HL-60 (cell line): ENCODE measurements at regions not wholly inside any gene's neighbourhood (a gene's known extent, or its start where the extent isn't known, plus 50 kb on each side); places are given as distances from the start of the nearest gene placed in this dataset.
"Not testable (repeated sequence)": the region's sequence is repeated elsewhere in the genome, so short reads cannot be mapped to it uniquely, and the experiment has no call there.

Source experiments
- DNase-seq, 2 experiments: peaks; one replicate each; pipeline ENCODE4 v3.0.0-alpha.2; 2010 to 2020; ENCODE audit warnings: low read depth in 1 of 2, low spot score in 1 of 2
- H3K27ac ChIP-seq: fragments of 250-450 bp; sonication (Bioruptor Pico); replicated peaks from 2 replicates; pipeline ENCODE4 v1.5.1; 2020; ENCODE audit warnings: mild to moderate bottlenecking, moderate library complexity
- H3K27me3 ChIP-seq: fragments of 250-450 bp; sonication (Bioruptor Pico); 2 replicates; pipeline ENCODE4 v1.5.1; 2021; ENCODE audit warnings: mild to moderate bottlenecking, moderate library complexity; ENCODE audit not compliant: insufficient read depth, poor library complexity, severe bottlenecking
- H3K4me3 ChIP-seq: replicated peaks from 2 replicates; pipeline ENCODE4 v1.5.1; 2011; ENCODE audit warnings: mild to moderate bottlenecking, control low read depth, low read length; ENCODE audit not compliant: insufficient read depth
- GABPA ChIP-seq: IDR thresholded peaks from 2 replicates; pipeline ENCODE4 v1.6.1; 2012; ENCODE audit warnings: low read depth
- POLR2AphosphoS5 ChIP-seq: IDR thresholded peaks from 2 replicates; pipeline ENCODE4 v1.6.1; 2012; ENCODE audit warnings: low read depth
- SPI1 ChIP-seq: IDR thresholded peaks from 2 replicates; pipeline ENCODE4 v1.6.1; 2012; ENCODE audit warnings: low read depth, mild to moderate bottlenecking, borderline replicate concordance
- TF ChIP-seq, protein P1 (sequence below): IDR thresholded peaks from one replicate; pipeline ENCODE4 v1.5.1; 2011; ENCODE audit warnings: low read length, control low read depth, inconsistent platforms; ENCODE audit not compliant: insufficient read depth
- TF ChIP-seq, protein P2 (sequence below): IDR thresholded peaks from 2 replicates; pipeline ENCODE4 v1.6.1; 2012; ENCODE audit warnings: low read depth; ENCODE audit not compliant: insufficient replicate concordance

DNA sequence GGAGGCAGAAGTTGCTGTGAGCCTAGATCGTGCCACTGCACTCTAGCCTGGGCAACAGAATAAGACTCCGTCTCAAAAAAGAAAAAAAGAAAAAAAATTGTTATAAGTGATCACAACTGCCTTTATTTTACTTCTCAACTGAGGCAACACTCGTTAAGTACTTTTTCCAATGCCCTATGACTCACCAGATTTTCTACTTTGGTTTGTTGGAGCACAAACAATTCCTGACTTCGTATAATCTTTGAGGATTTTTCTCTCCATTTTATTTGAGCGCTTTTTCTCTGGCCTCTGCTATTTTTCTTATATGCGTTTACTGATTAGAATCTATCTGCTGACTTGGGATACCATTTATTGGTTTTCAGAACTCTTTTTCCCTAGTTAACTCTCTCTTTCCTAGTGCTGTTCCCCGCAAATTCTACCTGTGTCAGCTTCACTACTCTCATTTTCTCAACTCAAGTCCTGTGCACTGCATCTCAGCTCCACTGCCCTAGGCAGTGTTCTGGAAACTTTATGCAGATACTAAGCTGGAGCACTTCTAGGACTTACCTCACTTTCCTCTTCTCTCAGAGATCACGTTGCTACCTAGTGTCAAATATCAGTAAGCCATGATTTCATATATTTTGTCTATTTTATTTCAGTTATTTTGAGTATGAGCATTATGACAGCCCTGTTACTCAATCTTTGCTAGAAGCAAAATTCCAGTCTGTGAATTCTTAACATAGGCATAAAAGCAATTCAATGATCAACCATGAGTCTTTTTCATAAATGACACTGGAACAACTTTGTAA, 1120.1 kb upstream of the CITED2 start:
- DNase-seq = no peak
- Histone ChIP-seq H3K4me3 (no peak overlapping the region), H3K27me3 (no peaks in the 10 kb centered on the region), H3K27ac (no peak overlapping the region)
- TF ChIP-seq, protein P1, sequence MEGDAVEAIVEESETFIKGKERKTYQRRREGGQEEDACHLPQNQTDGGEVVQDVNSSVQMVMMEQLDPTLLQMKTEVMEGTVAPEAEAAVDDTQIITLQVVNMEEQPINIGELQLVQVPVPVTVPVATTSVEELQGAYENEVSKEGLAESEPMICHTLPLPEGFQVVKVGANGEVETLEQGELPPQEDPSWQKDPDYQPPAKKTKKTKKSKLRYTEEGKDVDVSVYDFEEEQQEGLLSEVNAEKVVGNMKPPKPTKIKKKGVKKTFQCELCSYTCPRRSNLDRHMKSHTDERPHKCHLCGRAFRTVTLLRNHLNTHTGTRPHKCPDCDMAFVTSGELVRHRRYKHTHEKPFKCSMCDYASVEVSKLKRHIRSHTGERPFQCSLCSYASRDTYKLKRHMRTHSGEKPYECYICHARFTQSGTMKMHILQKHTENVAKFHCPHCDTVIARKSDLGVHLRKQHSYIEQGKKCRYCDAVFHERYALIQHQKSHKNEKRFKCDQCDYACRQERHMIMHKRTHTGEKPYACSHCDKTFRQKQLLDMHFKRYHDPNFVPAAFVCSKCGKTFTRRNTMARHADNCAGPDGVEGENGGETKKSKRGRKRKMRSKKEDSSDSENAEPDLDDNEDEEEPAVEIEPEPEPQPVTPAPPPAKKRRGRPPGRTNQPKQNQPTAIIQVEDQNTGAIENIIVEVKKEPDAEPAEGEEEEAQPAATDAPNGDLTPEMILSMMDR = no peak
- no peak for TF ChIP-seq POLR2AphosphoS5
- TF ChIP-seq, protein P2, sequence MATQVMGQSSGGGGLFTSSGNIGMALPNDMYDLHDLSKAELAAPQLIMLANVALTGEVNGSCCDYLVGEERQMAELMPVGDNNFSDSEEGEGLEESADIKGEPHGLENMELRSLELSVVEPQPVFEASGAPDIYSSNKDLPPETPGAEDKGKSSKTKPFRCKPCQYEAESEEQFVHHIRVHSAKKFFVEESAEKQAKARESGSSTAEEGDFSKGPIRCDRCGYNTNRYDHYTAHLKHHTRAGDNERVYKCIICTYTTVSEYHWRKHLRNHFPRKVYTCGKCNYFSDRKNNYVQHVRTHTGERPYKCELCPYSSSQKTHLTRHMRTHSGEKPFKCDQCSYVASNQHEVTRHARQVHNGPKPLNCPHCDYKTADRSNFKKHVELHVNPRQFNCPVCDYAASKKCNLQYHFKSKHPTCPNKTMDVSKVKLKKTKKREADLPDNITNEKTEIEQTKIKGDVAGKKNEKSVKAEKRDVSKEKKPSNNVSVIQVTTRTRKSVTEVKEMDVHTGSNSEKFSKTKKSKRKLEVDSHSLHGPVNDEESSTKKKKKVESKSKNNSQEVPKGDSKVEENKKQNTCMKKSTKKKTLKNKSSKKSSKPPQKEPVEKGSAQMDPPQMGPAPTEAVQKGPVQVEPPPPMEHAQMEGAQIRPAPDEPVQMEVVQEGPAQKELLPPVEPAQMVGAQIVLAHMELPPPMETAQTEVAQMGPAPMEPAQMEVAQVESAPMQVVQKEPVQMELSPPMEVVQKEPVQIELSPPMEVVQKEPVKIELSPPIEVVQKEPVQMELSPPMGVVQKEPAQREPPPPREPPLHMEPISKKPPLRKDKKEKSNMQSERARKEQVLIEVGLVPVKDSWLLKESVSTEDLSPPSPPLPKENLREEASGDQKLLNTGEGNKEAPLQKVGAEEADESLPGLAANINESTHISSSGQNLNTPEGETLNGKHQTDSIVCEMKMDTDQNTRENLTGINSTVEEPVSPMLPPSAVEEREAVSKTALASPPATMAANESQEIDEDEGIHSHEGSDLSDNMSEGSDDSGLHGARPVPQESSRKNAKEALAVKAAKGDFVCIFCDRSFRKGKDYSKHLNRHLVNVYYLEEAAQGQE = no peak
- TF ChIP-seq SPI1 = no peak
- TF ChIP-seq GABPA = no peak

DNA sequence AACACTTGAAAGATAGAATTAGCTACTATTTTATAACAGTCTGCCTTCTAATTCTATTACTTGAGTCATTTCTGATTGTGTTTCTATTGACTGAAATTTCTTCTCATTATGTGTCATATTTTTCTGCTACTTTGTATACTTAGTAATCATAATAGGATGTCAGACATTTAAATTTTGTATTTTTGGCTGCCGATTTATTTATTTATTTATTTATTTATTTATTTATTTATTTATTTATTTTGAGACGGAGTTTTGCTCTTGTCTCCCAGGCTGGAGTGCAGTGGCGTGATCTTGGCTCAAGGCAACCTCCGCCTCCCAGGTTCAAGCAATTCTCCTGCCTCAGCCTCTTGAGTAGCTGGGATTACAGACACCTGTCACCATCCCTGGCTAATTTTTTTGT, 1119.0 kb upstream of the CITED2 start:
- not testable (repeated sequence) for H3K27ac ChIP-seq, H3K4me3 ChIP-seq, DNase-seq, H3K27me3 ChIP-seq

DNA sequence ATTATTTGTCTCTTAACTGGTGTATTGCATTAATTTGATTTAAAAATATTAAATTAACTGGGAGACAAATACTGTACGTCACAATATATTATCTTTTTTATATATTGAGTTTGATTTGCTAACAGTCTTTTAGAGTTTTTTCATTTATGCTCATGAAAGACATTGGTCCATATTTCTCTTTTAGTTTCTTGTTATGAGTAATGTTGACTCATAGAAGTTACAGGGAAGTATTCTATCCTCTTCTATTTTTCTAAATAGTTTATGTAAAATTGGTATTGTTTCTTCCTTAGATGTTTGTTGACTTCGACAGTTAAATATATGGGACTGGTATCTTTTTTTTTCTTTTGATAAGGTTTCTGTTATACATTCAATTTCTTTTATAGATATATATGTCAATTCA, 1115.6 kb upstream of the CITED2 start:
- DNase-seq = no peak
- Histone ChIP-seq H3K27me3 (no peaks in the 10 kb centered on the region), H3K27ac (no peak overlapping the region), H3K4me3 (no peak overlapping the region)
- TF ChIP-seq POLR2AphosphoS5 = no peak
- TF ChIP-seq, protein P1 = no peak
- no peak for TF ChIP-seq SPI1
- TF ChIP-seq GABPA = no peak

DNA sequence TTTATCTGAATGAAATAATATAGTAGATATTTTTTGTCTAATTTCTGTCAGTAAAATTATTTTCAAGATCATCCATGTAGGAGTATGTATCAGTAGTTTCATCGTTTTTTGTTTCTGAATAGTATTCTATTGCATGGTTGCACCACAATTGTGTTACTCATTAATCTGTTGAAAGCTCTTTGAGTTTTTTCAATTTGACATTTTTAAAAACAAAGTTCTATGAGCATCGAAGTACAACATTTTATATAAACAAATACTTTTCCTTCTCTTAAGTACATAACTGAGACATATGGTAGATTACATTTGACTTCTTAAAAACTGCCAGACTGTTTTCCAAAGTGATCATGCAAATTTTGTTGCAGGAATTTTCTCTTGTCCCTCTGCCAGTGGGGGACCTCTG, 1113.1 kb upstream of the CITED2 start:
- no peak for DNase-seq
- Histone ChIP-seq H3K27ac (no peak overlapping the region), H3K27me3 (no peaks in the 10 kb centered on the region), H3K4me3 (no peak overlapping the region)
- TF ChIP-seq, protein P1 = no peak
- TF ChIP-seq SPI1 (no peak), GABPA (no peak), POLR2AphosphoS5 (no peak)
- TF ChIP-seq, protein P2 = no peak
